A673 (cell line): ENCODE measurements at regions not wholly inside any gene's neighbourhood (a gene's known extent, or its start where the extent isn't known, plus 50 kb on each side); places are given as distances from the start of the nearest gene placed in this dataset.

Experiments used
- BruUV-seq: library from RNA; stranded (reverse); fragments of 400-500 nt; replicated peaks from 2 replicates; lab custom pipeline; 2021; lab: Mats Ljungman, UMichigan
- CTCF ChIA-PET: fragments of 300-600 bp; sonication (Branson Sonifier 250); formaldehyde crosslinking; loops from one replicate; lab custom pipeline; 2022; ENCODE audit warnings: antibody characterized with exemption; lab: Charles Lee
- POLR2A ChIA-PET: fragments of 300-600 bp; sonication (Branson Sonifier 250); formaldehyde crosslinking; loops from one replicate; lab custom pipeline; 2022; ENCODE audit warnings: antibody characterized with exemption; ENCODE audit not compliant: low non-redundant PET; lab: Charles Lee
- DNase-seq: peaks from one replicate; pipeline ENCODE4 v3.0.0-alpha.2; 2015; ENCODE audit warnings: low spot score
- H3K27ac ChIP-seq: fragments of 200-600 bp; sonication (generic); 2 replicates; pipeline ENCODE4 v1.5.1; 2016; ENCODE audit warnings: mixed run types, low read depth, mild to moderate bottlenecking, mixed read lengths, antibody characterized with exemption, low read length; ENCODE audit not compliant: poor library complexity, severe bottlenecking
- H3K27me3 ChIP-seq: fragments of 200-600 bp; sonication (generic); replicated peaks from 2 replicates; pipeline ENCODE4 v1.6.1; 2017; ENCODE audit warnings: mixed run types, low read depth, mild to moderate bottlenecking, mixed read lengths, antibody characterized with exemption, low read length; ENCODE audit not compliant: insufficient read depth, poor library complexity
- H3K36me3 ChIP-seq: fragments of 200-600 bp; sonication (generic); 2 replicates; pipeline ENCODE4 v1.6.1; 2016; ENCODE audit warnings: mixed run types, mild to moderate bottlenecking, mixed read lengths, antibody characterized with exemption, low read length; ENCODE audit not compliant: insufficient read depth, poor library complexity, severe bottlenecking
- H3K4me1 ChIP-seq: fragments of 200-600 bp; sonication (generic); 2 replicates; pipeline ENCODE4 v1.6.1; 2017; ENCODE audit warnings: mixed run types, mild to moderate bottlenecking, mixed read lengths, antibody characterized with exemption, low read length; ENCODE audit not compliant: insufficient read depth, poor library complexity, severe bottlenecking
- H3K4me3 ChIP-seq: fragments of 200-600 bp; sonication (generic); 2 replicates; pipeline ENCODE4 v1.5.1; 2016; ENCODE audit warnings: low read depth, mixed run types, mild to moderate bottlenecking, mixed read lengths, low read length; ENCODE audit not compliant: poor library complexity, severe bottlenecking
- H3K9me3 ChIP-seq: fragments of 200-600 bp; sonication (generic); 2 replicates; pipeline ENCODE4 v1.6.1; 2016; ENCODE audit warnings: mixed run types, low read depth, mild to moderate bottlenecking, mixed read lengths, antibody characterized with exemption, low read length; ENCODE audit not compliant: poor library complexity, severe bottlenecking
- CTCF ChIP-seq: fragments of 300-800, 200-600 bp; sonication (generic); conservative IDR thresholded peaks from 2 replicates; pipeline ENCODE4 v1.5.1; 2017; ENCODE audit warnings: low read depth, mild to moderate bottlenecking, antibody characterized with exemption, low read length, moderate library complexity, mixed read lengths
- EZH2 ChIP-seq: fragments of 200-600 bp; sonication (generic); IDR thresholded peaks from 2 replicates; pipeline ENCODE4 v1.6.1; 2017; ENCODE audit warnings: borderline replicate concordance, low read depth, mild to moderate bottlenecking, mixed read lengths, antibody characterized with exemption, low read length; ENCODE audit not compliant: poor library complexity, severe bottlenecking
- intact Hi-C: fragments of 100-400 bp; cut with micrococcal nuclease; formaldehyde crosslinking; loops from one replicate; pipeline ENCODE4 v1.10.0; 2022; ENCODE audit not compliant: unreplicated experiment

GRCh38 chr7:46168231-46168630 lies 247.2 kb upstream of the IGFBP3 start:
- no peak for DNase-seq
- Histone ChIP-seq H3K4me1 (no peaks in the 10 kb centered on the region), H3K27me3 (no peaks in the 10 kb centered on the region), H3K4me3 (no peak overlapping the region), H3K9me3 (no peaks in the 10 kb centered on the region), H3K36me3 (no peaks in the 10 kb centered on the region), H3K27ac (no peak overlapping the region)
- ChIA-PET POLR2A (no interaction called here), CTCF (no interaction called here)
- intact Hi-C loops, result no loop called here
- no TSS peak for BruUV-seq
- TF ChIP-seq CTCF (no peak), EZH2 (no peak)

- Histone ChIP-seq H3K27me3 (no peaks in the 10 kb centered on the region), H3K4me1 (no peaks in the 10 kb centered on the region), H3K27ac (no peak overlapping the region), H3K9me3 (no peaks in the 10 kb centered on the region), H3K4me3 (no peak overlapping the region), H3K36me3 (no peaks in the 10 kb centered on the region)
- CTCF ChIA-PET, result no interaction called here
- POLR2A ChIA-PET, result no interaction called here
- no peak for DNase-seq
- TF ChIP-seq EZH2 (no peak), CTCF (no peak)
- intact Hi-C loops, result no loop called here
- BruUV-seq, result no TSS peak
Observed at GRCh38 chr7:46165276-46165675, 244.2 kb upstream of the IGFBP3 start.

- Histone ChIP-seq H3K4me3 (no peak overlapping the region), H3K9me3 (no peaks in the 10 kb centered on the region), H3K27ac (no peak overlapping the region), H3K27me3 (no peaks in the 10 kb centered on the region), H3K36me3 (no peaks in the 10 kb centered on the region), H3K4me1 (no peaks in the 10 kb centered on the region)
- intact Hi-C loops, result no loop called here
- ChIA-PET CTCF (no interaction called here), POLR2A (no interaction called here)
- no peak for TF ChIP-seq EZH2
- TF ChIP-seq CTCF, result no peak
- DNase-seq, result no peak
- no TSS peak for BruUV-seq
Observed at GRCh38 chr7:46164629-46165028, 243.6 kb upstream of the IGFBP3 start.
